BLaER1 treated with 17β-estradiol and CSF1 and Interleukin-3, amounts not matched to agents 10 nM and 100 nM (cell line): ENCODE measurements at regions not wholly inside any gene's neighbourhood (a gene's known extent, or its start where the extent isn't known, plus 50 kb on each side); places are given as distances from the start of the nearest gene placed in this dataset.

ENCODE experiments used
- H3K27ac ChIP-seq, 11 experiments: shearing (Covaris generic); formaldehyde crosslinking; 2 replicates each; pipeline ENCODE4 v1.8.1; 2022
- H3K27me3 ChIP-seq, 11 experiments: shearing (Covaris generic); formaldehyde crosslinking; 2 replicates each; pipeline ENCODE4 v1.8.1; 2022
- H3K36me3 ChIP-seq, 11 experiments: shearing (Covaris generic); formaldehyde crosslinking; 2 replicates each; pipeline ENCODE4 v1.8.1; 2022
- H3K4me1 ChIP-seq, 10 experiments: shearing (Covaris generic); formaldehyde crosslinking; 2 replicates each; pipeline ENCODE4 v1.8.1; 2022
- H3K4me2 ChIP-seq, 11 experiments: shearing (Covaris generic); formaldehyde crosslinking; 2 replicates each; pipeline ENCODE4 v1.8.1; 2022
- H3K4me3 ChIP-seq, 10 experiments: shearing (Covaris generic); formaldehyde crosslinking; 2 replicates each; pipeline ENCODE4 v1.8.1; 2022
- H3K9ac ChIP-seq, 11 experiments: shearing (Covaris generic); formaldehyde crosslinking; 2 replicates each; pipeline ENCODE4 v1.8.1; 2022
- H3K9me3 ChIP-seq, 11 experiments: shearing (Covaris generic); formaldehyde crosslinking; replicated peaks in 1 of 11; 2 replicates each; pipeline ENCODE4 v1.8.1; 2022
- H4K20me1 ChIP-seq, 11 experiments: shearing (Covaris generic); formaldehyde crosslinking; 2 replicates each; pipeline ENCODE4 v1.8.1; 2022
- Cebpa-rat ChIP-seq, 11 experiments: shearing (Covaris generic); IDR thresholded peaks; 2 replicates each; pipeline ENCODE4 v1.8.1; 2022

- Histone ChIP-seq H3K9me3 (peaks cover 0 to 3% (median 0%) of the 10 kb centered on the region in 11 experiments; a peak in 1 of 22 replicates), H3K27me3 (no peaks in the 10 kb centered on the region), H4K20me1 (no peaks in the 10 kb centered on the region), H3K4me1 (peaks cover 0 to 24% (median 0%) of the 10 kb centered on the region in 10 experiments; a peak in 4 of 20 replicates), H3K27ac (no peak overlapping the region), H3K4me3 (no peak overlapping the region), H3K36me3 (no peaks in the 10 kb centered on the region), H3K4me2 (no peak overlapping the region), H3K9ac (no peak overlapping the region)
- no peak for TF ChIP-seq Cebpa-rat (IDR thresholded peaks at IDR 0.05)
These were observed 1000.0 kb upstream of the CHORDC1 start for GRCh38 chr11:91222830-91223229.

GRCh38 chr11:91220476-91221202, 997.8 kb upstream of the CHORDC1 start:
- no peak for TF ChIP-seq Cebpa-rat (IDR thresholded peaks at IDR 0.05)
- H3K27ac ChIP-seq: no peak overlapping the region

DNA sequence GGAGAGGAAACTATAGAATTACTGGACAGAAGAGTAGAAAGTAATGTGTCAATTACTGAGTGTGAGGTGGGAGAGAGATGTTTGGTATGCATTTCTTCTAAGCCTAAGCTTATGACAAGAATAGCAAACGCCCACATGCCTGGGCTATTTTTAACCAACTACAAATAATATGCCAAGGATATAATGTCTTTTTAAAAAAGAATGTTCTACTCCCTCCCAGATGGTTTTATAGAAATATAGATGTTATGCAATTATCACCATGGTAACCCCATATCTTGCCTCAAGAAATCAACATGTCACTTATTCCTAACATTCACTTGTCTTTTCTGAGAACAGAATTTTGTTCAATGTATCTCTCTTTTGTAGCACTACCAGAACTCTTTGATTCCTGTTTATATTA, 996.7 kb upstream of the CHORDC1 start:
- H3K4me2 ChIP-seq: peak overlapping the region in 2 of 11 experiments; percentile 7 to 24; a peak in 2 of 22 replicates
- H4K20me1 ChIP-seq: no peaks in the 10 kb centered on the region
- TF ChIP-seq Cebpa-rat (IDR thresholded peaks at IDR 0.05): no peak
- H3K27ac ChIP-seq: no peak overlapping the region
- H3K4me3 ChIP-seq: no peak overlapping the region
- H3K27me3 ChIP-seq: no peaks in the 10 kb centered on the region
- H3K36me3 ChIP-seq: no peaks in the 10 kb centered on the region
- peaks cover 0 to 34% (median 0%) of the 10 kb centered on the region in 10 experiments; a peak in 4 of 20 replicates for H3K4me1 ChIP-seq
- H3K9ac ChIP-seq: no peak overlapping the region
- no peaks in the 10 kb centered on the region for H3K9me3 ChIP-seq

More at GRCh38 chr11:91220476-91221202, 997.8 kb upstream of the CHORDC1 start:
- H3K4me3 ChIP-seq: no peak overlapping the region
- H3K4me1 ChIP-seq: peaks cover 0 to 34% (median 0%) of the 10 kb centered on the region in 10 experiments; a peak in 4 of 20 replicates
- H4K20me1 ChIP-seq: no peaks in the 10 kb centered on the region
- H3K36me3 ChIP-seq: no peaks in the 10 kb centered on the region
- peak overlapping the region in 2 of 11 experiments; percentile 7 to 19; a peak in 3 of 22 replicates for H3K4me2 ChIP-seq
- H3K27me3 ChIP-seq: no peaks in the 10 kb centered on the region
- no peaks in the 10 kb centered on the region; a peak in 1 of 22 replicates for H3K9me3 ChIP-seq
- H3K9ac ChIP-seq: no peak overlapping the region

GRCh38 chr11:91209751-91210150, 986.9 kb upstream of the CHORDC1 start:
- Histone ChIP-seq H3K9me3 (no peaks in the 10 kb centered on the region), H3K4me2 (no peak overlapping the region), H3K4me3 (no peak overlapping the region), H3K36me3 (no peaks in the 10 kb centered on the region), H3K27me3 (no peaks in the 10 kb centered on the region), H3K4me1 (no peaks in the 10 kb centered on the region), H3K27ac (no peak overlapping the region), H4K20me1 (no peaks in the 10 kb centered on the region), H3K9ac (no peak overlapping the region)
- TF ChIP-seq Cebpa-rat (IDR thresholded peaks at IDR 0.05): no peak

DNA sequence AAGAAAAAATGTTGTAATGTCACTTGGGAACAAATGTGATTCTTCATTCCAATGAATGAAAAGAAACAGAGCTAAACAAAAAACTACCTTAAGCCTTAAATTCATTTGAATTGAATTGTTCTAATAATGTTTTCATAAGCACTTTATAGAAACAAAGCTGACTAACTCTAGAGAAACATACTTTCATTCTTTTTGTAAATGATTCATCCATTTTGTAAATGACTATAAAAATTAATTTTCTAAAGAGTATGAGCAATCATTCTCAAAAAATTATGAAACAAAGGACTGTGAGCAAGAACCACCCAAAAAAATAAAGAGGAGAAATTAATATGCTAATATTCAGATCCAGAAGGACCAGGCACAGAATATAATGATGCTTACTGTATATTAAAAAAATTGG, 986.5 kb upstream of the CHORDC1 start:
- no peak overlapping the region for H3K4me2 ChIP-seq
- H3K9me3 ChIP-seq: no peaks in the 10 kb centered on the region
- no peak overlapping the region for H3K9ac ChIP-seq
- no peak overlapping the region for H3K27ac ChIP-seq
- no peak for TF ChIP-seq Cebpa-rat (IDR thresholded peaks at IDR 0.05)
- no peaks in the 10 kb centered on the region for H4K20me1 ChIP-seq
- no peaks in the 10 kb centered on the region for H3K27me3 ChIP-seq
- no peaks in the 10 kb centered on the region for H3K4me1 ChIP-seq
- H3K4me3 ChIP-seq: no peak overlapping the region
- H3K36me3 ChIP-seq: no peaks in the 10 kb centered on the region

GRCh38 chr11:91199866-91200265, 977.0 kb upstream of the CHORDC1 start:
- Histone ChIP-seq H3K9ac (0 out of 22 replicates have a peak overlapping the region, but pooled peaks of 1 of the 11 experiments have one; percentile 1), H3K36me3 (no peaks in the 10 kb centered on the region), H3K9me3 (no peaks in the 10 kb centered on the region), H3K4me2 (peak overlapping the region in 9 of 11 experiments; percentile 26 to 75 (median 56); a peak in 17 of 22 replicates), H3K27me3 (no peaks in the 10 kb centered on the region), H4K20me1 (no peaks in the 10 kb centered on the region), H3K4me1 (peaks cover 0 to 17% (median 12%) of the 10 kb centered on the region in 10 experiments; a peak in 16 of 20 replicates), H3K27ac (no peak overlapping the region), H3K4me3 (no peak overlapping the region)
- TF ChIP-seq Cebpa-rat (IDR thresholded peaks at IDR 0.05): no peak

GRCh38 chr11:91194546-91194945, 971.7 kb upstream of the CHORDC1 start:
- H3K4me2 ChIP-seq: no peak overlapping the region
- H3K4me3 ChIP-seq: no peak overlapping the region; a peak in 1 of 20 replicates
- no peaks in the 10 kb centered on the region for H4K20me1 ChIP-seq
- H3K27me3 ChIP-seq: no peaks in the 10 kb centered on the region
- no peaks in the 10 kb centered on the region for H3K36me3 ChIP-seq
- TF ChIP-seq Cebpa-rat (IDR thresholded peaks at IDR 0.05): no peak
- no peaks in the 10 kb centered on the region for H3K9me3 ChIP-seq
- peaks cover 0 to 4% (median 1%) of the 10 kb centered on the region in 10 experiments; a peak in 13 of 20 replicates for H3K4me1 ChIP-seq
- no peak overlapping the region for H3K9ac ChIP-seq
- H3K27ac ChIP-seq: no peak overlapping the region

DNA sequence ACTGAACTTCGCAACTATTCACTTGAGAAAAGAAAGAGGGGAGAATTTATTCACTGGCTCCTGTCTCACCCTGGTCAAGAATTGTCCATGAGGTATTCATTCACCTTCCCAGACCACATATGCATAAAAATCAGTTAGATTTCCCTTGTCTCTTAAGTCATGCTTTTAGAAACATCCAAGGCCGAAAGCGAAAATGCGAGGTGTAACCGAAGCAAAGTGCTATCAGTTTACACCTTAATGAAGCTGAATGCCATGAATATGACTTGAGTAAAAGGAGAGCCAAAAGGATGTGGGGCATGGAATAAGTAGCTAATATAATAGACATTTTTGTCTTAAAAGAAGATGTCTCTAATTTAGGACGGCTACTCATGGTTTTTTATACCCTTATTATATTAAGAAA, 965.6 kb upstream of the CHORDC1 start:
- no peaks in the 10 kb centered on the region for H4K20me1 ChIP-seq
- H3K4me3 ChIP-seq: no peak overlapping the region
- peaks cover 0 to 4% (median 0%) of the 10 kb centered on the region in 10 experiments; a peak in 2 of 20 replicates for H3K4me1 ChIP-seq
- TF ChIP-seq Cebpa-rat (IDR thresholded peaks at IDR 0.05): no peak
- no peak overlapping the region for H3K27ac ChIP-seq
- no peak overlapping the region for H3K4me2 ChIP-seq
- H3K9ac ChIP-seq: no peak overlapping the region
- H3K36me3 ChIP-seq: no peaks in the 10 kb centered on the region
- H3K27me3 ChIP-seq: no peaks in the 10 kb centered on the region
- H3K9me3 ChIP-seq: peaks cover 0 to 8% (median 3%) of the 10 kb centered on the region in 11 experiments; a peak in 8 of 22 replicates

DNA sequence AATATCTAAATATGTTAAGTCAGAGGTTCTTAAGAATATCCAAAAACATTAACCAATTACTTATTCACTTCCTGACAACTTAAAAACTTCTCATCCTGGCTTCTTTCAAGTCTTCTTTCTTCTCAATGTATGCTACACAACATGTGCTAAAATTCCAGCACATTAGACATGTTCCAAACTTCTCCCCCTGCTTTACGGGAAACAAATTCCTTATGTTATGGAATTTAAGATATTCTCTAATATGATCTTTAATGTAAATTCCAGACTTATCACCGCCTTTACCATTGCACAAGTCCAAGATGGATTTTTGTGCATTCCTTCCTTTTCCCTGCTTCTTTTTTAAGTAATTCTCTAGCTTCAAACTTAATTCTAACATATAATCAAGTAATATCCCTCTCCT, 964.5 kb upstream of the CHORDC1 start:
- H3K36me3 ChIP-seq: no peaks in the 10 kb centered on the region
- no peak for TF ChIP-seq Cebpa-rat (IDR thresholded peaks at IDR 0.05)
- no peak overlapping the region for H3K4me3 ChIP-seq
- peaks cover 0 to 4% (median 0%) of the 10 kb centered on the region in 10 experiments; a peak in 2 of 20 replicates for H3K4me1 ChIP-seq
- no peak overlapping the region for H3K27ac ChIP-seq
- no peaks in the 10 kb centered on the region for H3K27me3 ChIP-seq
- no peaks in the 10 kb centered on the region for H4K20me1 ChIP-seq
- no peak overlapping the region for H3K4me2 ChIP-seq
- no peak overlapping the region for H3K9ac ChIP-seq
- peaks cover 4 to 18% (median 12%) of the 10 kb centered on the region in 11 experiments; a peak in 19 of 22 replicates for H3K9me3 ChIP-seq
